Testis (tissue), 2 donors: ENCODE measurements at regions not wholly inside any gene's neighbourhood (a gene's known extent, or its start where the extent isn't known, plus 50 kb on each side); places are given as distances from the start of the nearest gene placed in this dataset.

Experiments
- POLR2A ChIP-seq: fragments of 450-650 bp; IDR thresholded peaks from one replicate; pipeline ENCODE4 v1.6.1; 2017; ENCODE audit warnings: antibody characterized with exemption, mild to moderate bottlenecking, moderate library complexity
- TF ChIP-seq, protein P1 (sequence below), 3 experiments: fragments of 450-650 bp in 2 of 3; fragments of 200-600 bp in 1 of 3; sonication (generic) in 1 of 3; IDR thresholded peaks; one replicate each; pipeline ENCODE4 v1.5.1; 2016 to 2019; ENCODE audit warnings: antibody characterized with exemption in 3 of 3, mild to moderate bottlenecking in 2 of 3, moderate library complexity in 1 of 3

GRCh38 chr9:81414836-81415235 lies 274.5 kb downstream of the TLE1 start:
- no peak for TF ChIP-seq POLR2A
- TF ChIP-seq, protein P1, sequence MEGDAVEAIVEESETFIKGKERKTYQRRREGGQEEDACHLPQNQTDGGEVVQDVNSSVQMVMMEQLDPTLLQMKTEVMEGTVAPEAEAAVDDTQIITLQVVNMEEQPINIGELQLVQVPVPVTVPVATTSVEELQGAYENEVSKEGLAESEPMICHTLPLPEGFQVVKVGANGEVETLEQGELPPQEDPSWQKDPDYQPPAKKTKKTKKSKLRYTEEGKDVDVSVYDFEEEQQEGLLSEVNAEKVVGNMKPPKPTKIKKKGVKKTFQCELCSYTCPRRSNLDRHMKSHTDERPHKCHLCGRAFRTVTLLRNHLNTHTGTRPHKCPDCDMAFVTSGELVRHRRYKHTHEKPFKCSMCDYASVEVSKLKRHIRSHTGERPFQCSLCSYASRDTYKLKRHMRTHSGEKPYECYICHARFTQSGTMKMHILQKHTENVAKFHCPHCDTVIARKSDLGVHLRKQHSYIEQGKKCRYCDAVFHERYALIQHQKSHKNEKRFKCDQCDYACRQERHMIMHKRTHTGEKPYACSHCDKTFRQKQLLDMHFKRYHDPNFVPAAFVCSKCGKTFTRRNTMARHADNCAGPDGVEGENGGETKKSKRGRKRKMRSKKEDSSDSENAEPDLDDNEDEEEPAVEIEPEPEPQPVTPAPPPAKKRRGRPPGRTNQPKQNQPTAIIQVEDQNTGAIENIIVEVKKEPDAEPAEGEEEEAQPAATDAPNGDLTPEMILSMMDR (IDR thresholded peaks at IDR 0.05) = no peak
